GOT3 (cell line): ENCODE measurements at regions not wholly inside any gene's neighbourhood (a gene's known extent, or its start where the extent isn't known, plus 50 kb on each side); places are given as distances from the start of the nearest gene placed in this dataset.
"Not testable (repeated sequence)": the region's sequence is repeated elsewhere in the genome, so short reads cannot be mapped to it uniquely, and the experiment has no call there.

Experiments used
- DNase-seq: peaks from one replicate; lab custom pipeline; 2025; ENCODE audit warnings: mixed read lengths; lab: John Stamatoyannopoulos, UW

GRCh38 chr10:36493516-36493880 is 631.9 kb upstream of the ANKRD30A start:
- no peak for DNase-seq

- DNase-seq: no peak
These were observed 632.5 kb upstream of the ANKRD30A start for GRCh38 chr10:36492590-36493515.

DNA sequence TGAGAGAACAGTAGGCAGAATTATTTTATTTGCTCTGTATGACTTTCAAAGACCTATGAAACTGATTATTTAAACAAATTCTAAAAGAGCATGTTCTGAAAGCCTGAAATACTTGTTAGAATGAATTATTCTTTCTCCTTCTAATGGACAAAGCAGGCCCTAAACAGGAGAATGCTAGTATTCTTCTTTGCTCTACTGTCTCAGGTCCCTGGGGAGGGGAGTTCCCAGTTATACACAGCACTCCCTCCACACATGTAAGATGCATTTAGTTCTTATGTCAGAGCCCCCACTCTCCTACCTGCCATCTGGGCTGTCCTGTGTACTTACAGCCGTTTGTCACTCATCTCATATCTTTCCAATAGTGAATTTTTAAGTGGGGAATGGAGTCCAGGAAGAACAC is 633.5 kb upstream of the ANKRD30A start:
- DNase-seq: no peak

DNA sequence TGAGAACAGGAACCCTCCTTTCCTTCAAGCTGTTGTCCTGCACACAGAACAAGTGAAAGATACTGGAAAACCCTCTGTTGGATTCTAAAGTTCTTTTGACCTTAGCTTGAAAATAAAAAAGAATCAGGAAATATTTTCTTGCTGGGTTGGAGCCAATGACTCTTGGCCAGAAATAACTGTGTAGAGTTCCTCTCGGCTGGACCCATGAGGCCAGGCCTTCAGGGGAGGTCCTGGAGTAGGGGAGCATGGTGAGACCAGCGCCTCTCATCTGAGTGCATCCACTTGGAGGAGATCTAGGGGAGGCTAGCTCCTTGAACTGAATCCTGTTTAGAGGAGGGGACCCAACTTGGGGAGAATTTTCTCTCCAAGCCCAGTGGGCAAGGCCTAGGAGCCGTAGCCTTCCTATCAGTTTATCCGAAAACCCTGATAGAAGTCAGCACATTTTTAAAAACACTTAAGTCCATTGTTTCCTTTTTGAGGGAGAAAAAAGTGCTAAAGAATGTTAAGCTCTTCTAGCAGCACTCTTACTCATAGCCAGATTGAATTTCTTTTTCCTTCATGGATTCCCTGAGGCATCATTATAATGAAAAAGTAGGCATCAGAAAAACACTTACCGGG is 635.7 kb upstream of the ANKRD30A start:
- no peak for DNase-seq

DNA sequence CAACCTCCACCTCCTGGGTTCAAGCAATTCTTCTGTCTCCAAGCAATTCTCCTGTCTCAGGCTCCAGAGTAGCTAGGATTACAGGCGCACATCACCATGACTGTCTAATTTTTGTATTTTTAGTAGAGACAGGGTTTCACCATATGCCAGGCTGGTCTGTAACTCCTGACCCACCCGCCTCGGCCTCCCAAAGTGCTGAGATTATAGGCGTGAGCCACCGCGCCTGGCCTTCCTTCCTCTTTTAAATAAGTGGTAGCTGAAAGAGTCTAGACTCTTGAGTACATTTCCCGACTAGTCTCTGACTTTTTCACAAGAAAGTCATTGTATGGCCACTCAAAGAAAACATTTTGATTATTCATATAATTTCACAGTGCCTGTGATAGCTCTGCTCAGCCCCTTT is 636.2 kb upstream of the ANKRD30A start:
- no peak for DNase-seq

GRCh38 chr10:36488579-36488978 is 636.8 kb upstream of the ANKRD30A start:
- no peak for DNase-seq

DNA sequence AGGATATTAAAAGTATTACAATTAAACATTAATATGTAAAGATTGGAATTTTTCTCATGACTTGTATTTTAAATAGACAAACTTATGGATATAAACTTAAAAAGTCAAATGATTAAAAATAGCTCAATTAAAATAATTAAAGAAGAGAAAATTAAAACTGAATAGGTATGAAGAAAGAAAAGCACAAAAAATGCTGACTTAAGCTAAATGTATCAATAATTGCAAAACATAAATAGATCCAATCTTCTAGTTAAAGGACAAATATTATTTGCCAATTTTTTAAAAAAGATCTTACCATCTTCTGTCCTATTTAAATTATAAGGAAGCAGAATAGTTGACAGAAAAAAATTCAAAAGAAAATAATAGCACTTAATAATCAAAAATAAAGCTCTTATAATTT is 646.3 kb upstream of the ANKRD30A start:
- no peak for DNase-seq

DNA sequence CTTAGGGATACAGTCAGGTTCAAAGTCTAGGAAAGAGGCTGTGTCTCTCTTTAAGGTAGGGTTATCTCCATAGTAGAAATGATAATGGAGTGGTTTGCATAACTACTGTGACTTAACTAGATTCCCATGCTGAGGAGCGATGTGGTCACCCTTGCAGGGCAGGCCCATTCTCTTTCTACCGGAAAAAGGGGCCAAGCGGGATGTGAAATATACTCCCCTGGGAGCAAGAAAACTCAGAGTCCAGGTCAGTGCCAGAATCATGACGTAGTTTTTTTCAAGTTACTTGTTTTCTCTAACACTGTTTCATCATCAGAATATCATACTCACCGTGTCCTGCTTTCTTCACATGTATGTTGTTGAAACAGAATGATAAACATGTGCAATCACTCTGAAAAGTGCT is 649.0 kb upstream of the ANKRD30A start:
- no peak for DNase-seq

DNA sequence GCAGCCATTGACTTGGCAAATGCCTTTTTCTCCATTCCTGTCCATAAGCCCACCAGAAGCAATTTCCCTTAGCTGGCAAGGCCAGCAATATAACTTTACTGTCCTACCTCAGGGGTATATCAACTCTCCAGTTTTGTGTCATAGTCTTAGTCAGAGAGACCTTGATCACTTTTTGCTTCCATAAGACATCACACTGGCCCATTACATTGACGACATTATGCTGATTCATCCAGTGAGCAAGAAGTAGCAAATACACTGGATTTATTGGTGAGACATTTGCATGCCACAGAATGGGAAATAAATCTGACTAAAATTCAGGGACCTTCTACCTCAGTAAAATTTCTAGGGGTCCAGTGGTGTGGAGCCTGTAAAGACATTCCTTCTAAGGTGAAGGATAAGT is 649.7 kb upstream of the ANKRD30A start:
- DNase-seq: no peak

DNA sequence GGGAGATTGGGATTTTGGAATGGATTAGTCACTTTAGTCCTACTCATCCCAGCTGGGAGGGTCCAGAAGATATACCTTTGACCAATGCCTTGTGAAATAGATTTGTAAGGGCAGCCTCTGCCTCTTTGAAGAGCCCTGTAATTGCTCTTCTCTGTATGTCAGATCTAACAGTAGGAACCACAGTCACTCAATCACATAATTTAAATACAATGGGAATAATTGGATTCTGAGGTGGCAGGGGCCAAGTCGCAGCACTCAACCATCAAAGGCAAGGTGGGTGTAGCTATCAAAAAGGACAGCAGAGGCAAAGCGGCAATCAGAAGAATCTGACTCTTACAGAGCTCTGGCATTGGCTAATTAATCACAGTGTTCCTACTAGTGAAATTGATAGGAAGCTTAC is 650.9 kb upstream of the ANKRD30A start:
- DNase-seq: no peak

GRCh38 chr10:36473122-36473521 is 652.3 kb upstream of the ANKRD30A start:
- no peak for DNase-seq

DNA sequence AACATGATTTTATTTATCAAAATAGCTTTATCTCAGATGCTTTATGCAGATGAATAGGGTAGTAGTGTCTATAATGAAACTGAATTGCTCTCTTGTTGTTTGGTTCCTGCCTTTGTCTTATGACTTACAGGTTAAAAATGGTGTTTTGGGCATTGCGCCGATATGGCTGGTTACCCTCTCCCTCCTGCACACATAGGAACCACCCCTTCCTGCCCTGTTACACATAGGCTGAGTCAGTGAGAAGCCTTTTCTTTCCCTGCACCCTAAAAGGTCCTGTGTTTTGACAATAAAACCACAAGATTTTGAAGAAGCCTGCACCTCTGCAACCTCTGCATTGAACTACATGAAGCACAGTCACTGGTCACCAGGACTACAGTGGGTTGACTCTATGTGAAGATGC is 655.8 kb upstream of the ANKRD30A start:
- no peak for DNase-seq

- DNase-seq: no peak
These were observed 656.8 kb upstream of the ANKRD30A start for GRCh38 chr10:36468620-36469019.

- DNase-seq: no peak
These were observed 659.6 kb upstream of the ANKRD30A start for GRCh38 chr10:36465604-36466379.

DNA sequence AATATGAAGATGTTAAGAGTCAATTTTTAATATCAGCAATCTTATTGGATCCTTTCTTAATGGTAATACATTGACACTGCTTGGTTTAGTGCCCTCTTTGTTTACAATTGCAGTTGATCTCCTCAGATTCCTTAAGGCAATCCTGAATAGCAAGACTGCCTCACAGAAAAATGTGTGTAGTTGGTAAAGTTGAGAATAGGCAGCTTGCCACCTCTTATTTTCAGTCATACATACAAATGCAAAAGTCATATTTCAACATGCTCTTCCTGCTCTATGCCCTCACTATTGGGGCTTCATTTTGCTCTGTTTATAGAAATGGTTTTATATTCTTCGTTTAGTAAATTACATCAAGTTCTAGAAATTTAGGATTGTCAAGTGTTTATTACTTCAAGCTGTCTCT is 661.1 kb upstream of the ANKRD30A start:
- DNase-seq: no peak

- DNase-seq: no peak
These were observed 662.0 kb upstream of the ANKRD30A start for GRCh38 chr10:36463390-36463789.

DNA sequence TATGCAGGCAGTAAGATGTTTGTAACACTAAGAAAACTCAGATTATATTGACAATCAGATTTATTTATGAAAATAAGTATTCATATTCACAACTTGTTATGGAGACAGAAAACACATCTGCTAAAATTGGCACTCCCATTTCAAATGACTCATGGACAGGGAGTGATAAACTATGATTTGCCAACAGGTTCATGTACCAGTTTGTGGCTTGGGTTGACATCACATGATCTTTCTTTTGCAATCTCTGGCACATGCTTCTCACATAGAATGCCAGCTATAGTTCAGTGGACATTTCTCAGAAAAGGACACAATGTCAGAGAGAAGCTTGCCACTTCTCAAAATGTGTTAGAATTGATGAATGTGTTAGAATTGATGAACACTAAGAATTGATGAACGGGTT is 663.2 kb upstream of the ANKRD30A start:
- no peak for DNase-seq

GRCh38 chr10:36458437-36458836 is 667.0 kb upstream of the ANKRD30A start:
- not testable (repeated sequence) for DNase-seq

DNA sequence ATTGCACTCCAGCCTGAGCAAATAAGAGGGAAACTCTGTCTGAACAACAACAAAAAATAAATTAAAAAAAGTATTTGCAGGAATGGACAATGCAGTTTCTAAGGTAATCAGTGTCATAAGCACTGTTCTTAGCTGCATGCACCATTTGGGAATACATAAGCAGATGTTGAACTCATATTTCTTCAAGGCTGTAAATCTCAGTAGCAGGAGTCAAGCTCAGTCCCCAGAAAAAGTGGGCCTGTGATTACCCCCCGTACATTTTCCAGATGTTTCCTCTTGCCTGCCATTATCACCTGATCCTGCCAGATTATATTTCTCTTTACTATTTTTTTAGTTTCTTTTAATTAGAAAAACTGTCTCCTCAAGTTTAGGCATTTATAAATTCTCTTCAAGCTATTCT is 667.6 kb upstream of the ANKRD30A start:
- DNase-seq: no peak

GRCh38 chr10:36455526-36456133 is 669.8 kb upstream of the ANKRD30A start:
- no peak for DNase-seq

GRCh38 chr10:36452851-36453250 is 672.5 kb upstream of the ANKRD30A start:
- DNase-seq: no peak

GRCh38 chr10:36451391-36451970 is 673.9 kb upstream of the ANKRD30A start:
- DNase-seq: no peak
